ENCODE measurements at regions not wholly inside any gene's neighbourhood (a gene's known extent, or its start where the extent isn't known, plus 50 kb on each side); places are given as distances from the start of the nearest gene placed in this dataset.

DNA sequence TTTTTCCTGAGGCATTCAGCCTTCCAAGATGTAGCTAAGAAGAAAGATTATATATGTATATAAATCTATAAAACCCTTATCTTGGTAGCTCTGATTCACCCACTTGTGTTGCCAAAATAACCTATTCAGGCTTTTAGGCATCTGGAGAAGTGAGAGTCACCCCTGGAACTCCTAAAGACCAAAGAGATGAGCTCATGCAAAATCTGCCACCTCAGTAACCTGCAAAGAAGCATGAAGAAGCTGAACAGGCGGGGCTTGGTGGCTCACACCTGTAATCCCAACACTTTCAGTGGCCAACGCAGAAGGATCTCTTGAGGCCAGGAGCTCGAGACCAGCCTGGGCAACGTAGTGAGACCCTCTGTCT is 393.7 kb downstream of the FOXO1 start:
- H3K27me3 ChIP-seq (ENCODE audit: low read length), result no peaks in the 10 kb centered on the region
- no peaks in the 10 kb centered on the region for H3K36me3 ChIP-seq (ENCODE audit: low read length)
- H2AFZ ChIP-seq (ENCODE audit: low read depth, low read length, severe bottlenecking), result no peak overlapping the region
- no peaks in the 10 kb centered on the region for H3K79me2 ChIP-seq (ENCODE audit: insufficient read depth, low read length)
- TF ChIP-seq EZH2phosphoT487 (conservative IDR thresholded peaks at IDR 0.05; ENCODE audit: low read length), result no peak
- TF ChIP-seq, protein P1, sequence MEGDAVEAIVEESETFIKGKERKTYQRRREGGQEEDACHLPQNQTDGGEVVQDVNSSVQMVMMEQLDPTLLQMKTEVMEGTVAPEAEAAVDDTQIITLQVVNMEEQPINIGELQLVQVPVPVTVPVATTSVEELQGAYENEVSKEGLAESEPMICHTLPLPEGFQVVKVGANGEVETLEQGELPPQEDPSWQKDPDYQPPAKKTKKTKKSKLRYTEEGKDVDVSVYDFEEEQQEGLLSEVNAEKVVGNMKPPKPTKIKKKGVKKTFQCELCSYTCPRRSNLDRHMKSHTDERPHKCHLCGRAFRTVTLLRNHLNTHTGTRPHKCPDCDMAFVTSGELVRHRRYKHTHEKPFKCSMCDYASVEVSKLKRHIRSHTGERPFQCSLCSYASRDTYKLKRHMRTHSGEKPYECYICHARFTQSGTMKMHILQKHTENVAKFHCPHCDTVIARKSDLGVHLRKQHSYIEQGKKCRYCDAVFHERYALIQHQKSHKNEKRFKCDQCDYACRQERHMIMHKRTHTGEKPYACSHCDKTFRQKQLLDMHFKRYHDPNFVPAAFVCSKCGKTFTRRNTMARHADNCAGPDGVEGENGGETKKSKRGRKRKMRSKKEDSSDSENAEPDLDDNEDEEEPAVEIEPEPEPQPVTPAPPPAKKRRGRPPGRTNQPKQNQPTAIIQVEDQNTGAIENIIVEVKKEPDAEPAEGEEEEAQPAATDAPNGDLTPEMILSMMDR (IDR thresholded peaks at IDR 0.05; ENCODE audit: insufficient read depth, low read length, poor library complexity, severe bottlenecking), result no peak
- no peaks in the 10 kb centered on the region for H3K9me2 ChIP-seq (replicated peaks; ENCODE audit: insufficient read depth, low read length)
- no peak overlapping the region for H3K4me3 ChIP-seq (ENCODE audit: insufficient read depth, low read length, poor library complexity, severe bottlenecking)
- H3F3A ChIP-seq (ENCODE audit: insufficient read depth), result no peaks in the 10 kb centered on the region
- H3K4me2 ChIP-seq (ENCODE audit: low read depth, low read length, poor library complexity, severe bottlenecking), result no peak overlapping the region
- H3K9ac ChIP-seq (ENCODE audit: low read length), result no peak overlapping the region
- H3K27ac ChIP-seq (ENCODE audit: low read depth, low read length), result no peak overlapping the region
- H3K9me3 ChIP-seq (ENCODE audit: insufficient read depth, low read length), result no peaks in the 10 kb centered on the region
- no peaks in the 10 kb centered on the region for H4K20me1 ChIP-seq (ENCODE audit: low read depth, low read length)

DNA sequence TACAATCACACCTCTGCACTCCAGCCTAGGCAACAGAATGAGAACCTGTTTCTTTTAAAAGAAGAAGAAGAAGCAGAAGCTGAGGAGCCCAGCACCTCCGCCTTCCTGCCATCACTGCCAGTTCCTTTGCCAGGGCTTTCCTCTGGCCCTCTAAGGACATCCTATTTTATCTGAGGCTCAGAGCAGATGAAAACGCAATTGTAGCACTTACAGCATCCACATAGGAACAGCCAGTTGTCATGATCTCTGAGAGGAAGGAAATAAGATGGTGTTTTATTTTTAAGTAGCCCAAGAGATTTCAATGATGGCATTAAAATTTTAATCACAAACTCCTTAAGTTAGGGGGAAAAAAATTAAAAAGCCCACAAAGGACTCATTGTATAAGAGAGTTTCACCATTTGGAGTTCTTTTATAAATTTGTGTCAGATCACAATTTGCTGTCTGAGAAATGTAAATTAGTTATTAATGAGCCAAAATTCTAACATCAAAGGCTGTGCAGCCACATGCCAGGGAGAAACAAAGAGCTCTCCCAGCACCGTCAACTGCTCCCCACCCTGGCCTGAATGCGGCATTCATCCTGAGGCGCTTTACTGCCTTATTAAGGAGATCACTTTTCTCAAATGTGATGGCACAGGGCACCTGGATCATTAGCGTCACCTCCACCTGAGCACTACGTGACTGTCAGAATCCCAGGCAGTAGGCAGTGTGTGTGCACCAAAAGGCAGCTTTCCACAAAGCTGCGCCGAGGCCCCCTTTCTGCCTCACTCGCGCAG is 393.0 kb downstream of the FOXO1 start:
- TF ChIP-seq EZH2phosphoT487 (conservative IDR thresholded peaks at IDR 0.05; ENCODE audit: low read length), result no peak
- TF ChIP-seq, protein P1 (IDR thresholded peaks at IDR 0.05; ENCODE audit: insufficient read depth, low read length, poor library complexity, severe bottlenecking), result no peak

DNA sequence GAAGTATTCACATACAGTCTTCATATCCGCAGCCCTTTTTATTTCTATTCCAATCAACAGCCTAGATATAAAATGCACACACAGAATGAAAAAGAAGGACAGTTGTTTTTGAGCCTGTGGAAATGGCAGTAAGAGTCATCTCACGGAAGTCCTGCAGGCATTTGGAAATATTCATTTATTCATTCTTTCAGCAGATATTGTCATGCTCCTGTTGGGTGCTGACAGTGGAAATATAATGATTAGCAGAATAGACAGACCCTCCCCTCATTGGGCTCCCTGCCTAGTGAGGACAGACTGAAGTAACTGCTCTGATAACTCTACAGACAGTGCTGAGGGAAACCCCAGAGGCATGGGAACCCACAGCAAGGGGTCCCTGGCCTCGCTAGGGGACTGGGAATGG is 392.3 kb downstream of the FOXO1 start:
- Histone ChIP-seq H3K9me2 (replicated peaks; ENCODE audit: insufficient read depth, low read length) (no peaks in the 10 kb centered on the region), H2AFZ (ENCODE audit: low read depth, low read length, severe bottlenecking) (no peak overlapping the region), H4K20me1 (ENCODE audit: low read depth, low read length) (no peaks in the 10 kb centered on the region), H3F3A (ENCODE audit: insufficient read depth) (no peaks in the 10 kb centered on the region), H3K27me3 (ENCODE audit: low read length) (no peaks in the 10 kb centered on the region), H3K27ac (ENCODE audit: low read depth, low read length) (no peak overlapping the region), H3K79me2 (ENCODE audit: insufficient read depth, low read length) (no peaks in the 10 kb centered on the region), H3K4me2 (ENCODE audit: low read depth, low read length, poor library complexity, severe bottlenecking) (no peak overlapping the region), H3K9me3 (ENCODE audit: insufficient read depth, low read length) (no peaks in the 10 kb centered on the region), H3K36me3 (ENCODE audit: low read length) (no peaks in the 10 kb centered on the region), H3K9ac (ENCODE audit: low read length) (no peak overlapping the region), H3K4me3 (ENCODE audit: insufficient read depth, low read length, poor library complexity, severe bottlenecking) (no peak overlapping the region)
- TF ChIP-seq EZH2phosphoT487 (conservative IDR thresholded peaks at IDR 0.05; ENCODE audit: low read length), result no peak
- TF ChIP-seq, protein P1 (IDR thresholded peaks at IDR 0.05; ENCODE audit: insufficient read depth, low read length, poor library complexity, severe bottlenecking), result no peak

More for the DNA sequence above, 393.0 kb downstream of the FOXO1 start:
- no peak overlapping the region for H3K27ac ChIP-seq (ENCODE audit: low read depth, low read length)
- H3K9me3 ChIP-seq (ENCODE audit: insufficient read depth, low read length), result no peaks in the 10 kb centered on the region
- H3F3A ChIP-seq (ENCODE audit: insufficient read depth), result no peaks in the 10 kb centered on the region
- no peaks in the 10 kb centered on the region for H3K36me3 ChIP-seq (ENCODE audit: low read length)
- H3K9me2 ChIP-seq (replicated peaks; ENCODE audit: insufficient read depth, low read length), result no peaks in the 10 kb centered on the region
- H3K4me3 ChIP-seq (ENCODE audit: insufficient read depth, low read length, poor library complexity, severe bottlenecking), result no peak overlapping the region
- H3K27me3 ChIP-seq (ENCODE audit: low read length), result no peaks in the 10 kb centered on the region
- no peak overlapping the region for H3K4me2 ChIP-seq (ENCODE audit: low read depth, low read length, poor library complexity, severe bottlenecking)
- H3K79me2 ChIP-seq (ENCODE audit: insufficient read depth, low read length), result no peaks in the 10 kb centered on the region
- H3K9ac ChIP-seq (ENCODE audit: low read length), result no peak overlapping the region
- no peaks in the 10 kb centered on the region for H4K20me1 ChIP-seq (ENCODE audit: low read depth, low read length)
- H2AFZ ChIP-seq (ENCODE audit: low read depth, low read length, severe bottlenecking), result no peak overlapping the region

All from SU-DHL-6 (cell line).